ENCODE measurements at regions not wholly inside any gene's neighbourhood (a gene's known extent, or its start where the extent isn't known, plus 50 kb on each side); places are given as distances from the start of the nearest gene placed in this dataset.

GRCh38 chr11:69970785-69971535 lies 107.2 kb upstream of the ANO1 start:
- no peak for TF ChIP-seq CTCF (IDR thresholded peaks at IDR 0.05)
- no peaks in the 10 kb centered on the region for H3K27me3 ChIP-seq (ENCODE audit: control insufficient read depth, insufficient read depth, low read length)
- Mint-ChIP-seq H3K4me1 (no peaks in the 10 kb centered on the region), H3K27ac (no peak overlapping the region), H3K36me3 (no peaks in the 10 kb centered on the region), H3K4me3 (no peak overlapping the region), H3K27me3 (ENCODE audit: low read depth in 2 of 2) (peaks cover 5 to 6% of the 10 kb centered on the region in 2 donors), H3K9me3 (no peaks in the 10 kb centered on the region)
- 90% methylated on average over 6 of the region's 6 CpGs for WGBS (ENCODE audit: insufficient coverage)
- H3K4me1 ChIP-seq (ENCODE audit: control insufficient read depth, insufficient read depth, low read length): no peaks in the 10 kb centered on the region
- no peak for DNase-seq
- intact Hi-C loops (cut with micrococcal nuclease): no loop called here
- ATAC-seq: no peak
- H3K36me3 ChIP-seq (ENCODE audit: control insufficient read depth, insufficient read depth, low read length): no peaks in the 10 kb centered on the region
- no peak overlapping the region for H3K27ac ChIP-seq (ENCODE audit: low read length)
- H3K9me3 ChIP-seq (ENCODE audit: control insufficient read depth, insufficient read depth, low read length): no peaks in the 10 kb centered on the region
- H3K4me3 ChIP-seq (ENCODE audit: low read length): no peak overlapping the region

GRCh38 chr11:69971741-69972140 lies 106.4 kb upstream of the ANO1 start:
- TF ChIP-seq CTCF (IDR thresholded peaks at IDR 0.05): no peak
- Mint-ChIP-seq H3K4me3 (no peak overlapping the region), H3K9me3 (no peaks in the 10 kb centered on the region), H3K27ac (no peak overlapping the region), H3K4me1 (no peaks in the 10 kb centered on the region), H3K27me3 (ENCODE audit: low read depth in 2 of 2) (peaks cover 5 to 6% of the 10 kb centered on the region in 2 donors), H3K36me3 (no peaks in the 10 kb centered on the region)
- H3K4me1 ChIP-seq (ENCODE audit: control insufficient read depth, insufficient read depth, low read length): no peaks in the 10 kb centered on the region
- no peak overlapping the region for H3K27ac ChIP-seq (ENCODE audit: low read length)
- H3K9me3 ChIP-seq (ENCODE audit: control insufficient read depth, insufficient read depth, low read length): no peaks in the 10 kb centered on the region
- no peak overlapping the region for H3K4me3 ChIP-seq (ENCODE audit: low read length)
- no peaks in the 10 kb centered on the region for H3K27me3 ChIP-seq (ENCODE audit: control insufficient read depth, insufficient read depth, low read length)
- DNase-seq (no peak), ATAC-seq (no peak)
- no peaks in the 10 kb centered on the region for H3K36me3 ChIP-seq (ENCODE audit: control insufficient read depth, insufficient read depth, low read length)
- intact Hi-C loops (cut with micrococcal nuclease): no loop called here
- WGBS (ENCODE audit: insufficient coverage): 84% methylated on average over 6 of the region's 11 CpGs

GRCh38 chr11:69972351-69972802 lies 105.7 kb upstream of the ANO1 start:
- no peaks in the 10 kb centered on the region for H3K36me3 ChIP-seq (ENCODE audit: control insufficient read depth, insufficient read depth, low read length)
- ATAC-seq (no peak), DNase-seq (peak in 1 of 2 donors; percentile 60)
- no peaks in the 10 kb centered on the region for H3K27me3 ChIP-seq (ENCODE audit: control insufficient read depth, insufficient read depth, low read length)
- Mint-ChIP-seq H3K9me3 (no peaks in the 10 kb centered on the region), H3K27ac (no peak overlapping the region), H3K4me3 (no peak overlapping the region), H3K27me3 (ENCODE audit: low read depth in 2 of 2) (peaks cover 5 to 6% of the 10 kb centered on the region in 2 donors), H3K36me3 (no peaks in the 10 kb centered on the region), H3K4me1 (no peaks in the 10 kb centered on the region)
- peak overlapping the region; percentile 42 for H3K27ac ChIP-seq (ENCODE audit: low read length)
- 72% methylated on average over 15 of the region's 15 CpGs for WGBS (ENCODE audit: insufficient coverage)
- H3K4me1 ChIP-seq (ENCODE audit: control insufficient read depth, insufficient read depth, low read length): no peaks in the 10 kb centered on the region
- H3K4me3 ChIP-seq (ENCODE audit: low read length): no peak overlapping the region
- no peaks in the 10 kb centered on the region for H3K9me3 ChIP-seq (ENCODE audit: control insufficient read depth, insufficient read depth, low read length)
- no peak for TF ChIP-seq CTCF (IDR thresholded peaks at IDR 0.05)
- intact Hi-C loops (cut with micrococcal nuclease): no loop called here

- H3K9me3 Mint-ChIP-seq: no peaks in the 10 kb centered on the region
- Histone ChIP-seq H3K36me3 (ENCODE audit: control insufficient read depth, insufficient read depth, low read length) (no peaks in the 10 kb centered on the region), H3K9me3 (ENCODE audit: control insufficient read depth, insufficient read depth, low read length) (no peaks in the 10 kb centered on the region), H3K27me3 (ENCODE audit: control insufficient read depth, insufficient read depth, low read length) (no peaks in the 10 kb centered on the region), H3K27ac (ENCODE audit: low read length) (no peak overlapping the region), H3K4me1 (ENCODE audit: control insufficient read depth, insufficient read depth, low read length) (no peaks in the 10 kb centered on the region), H3K4me3 (ENCODE audit: low read length) (no peak overlapping the region)
- TF ChIP-seq CTCF (IDR thresholded peaks at IDR 0.05): no peak
- no peak overlapping the region for H3K4me3 Mint-ChIP-seq
- WGBS (ENCODE audit: insufficient coverage): 96% methylated on average over 4 of the region's 4 CpGs
- H3K4me1 Mint-ChIP-seq: no peaks in the 10 kb centered on the region
- H3K36me3 Mint-ChIP-seq: no peaks in the 10 kb centered on the region
- ATAC-seq (no peak), DNase-seq (no peak)
- H3K27ac Mint-ChIP-seq: no peak overlapping the region
- H3K27me3 Mint-ChIP-seq (ENCODE audit: low read depth in 2 of 2): peaks cover 3 to 16% of the 10 kb centered on the region in 2 donors
- intact Hi-C loops (cut with micrococcal nuclease): no loop called here
Measured at GRCh38 chr11:69974528-69974927, 103.6 kb upstream of the ANO1 start.

All from natural killer cell (primary cell).